HG02610 (cell line): ENCODE measurements at regions not wholly inside any gene's neighbourhood (a gene's known extent, or its start where the extent isn't known, plus 50 kb on each side); places are given as distances from the start of the nearest gene placed in this dataset.

Experiments used
- ATAC-seq: cut with Tn5 transposase; IDR thresholded peaks from one replicate; pipeline ENCODE4 v1.9.1; 2021; ENCODE audit warnings: mild to moderate bottlenecking, moderate library complexity; ENCODE audit not compliant: unreplicated experiment

DNA sequence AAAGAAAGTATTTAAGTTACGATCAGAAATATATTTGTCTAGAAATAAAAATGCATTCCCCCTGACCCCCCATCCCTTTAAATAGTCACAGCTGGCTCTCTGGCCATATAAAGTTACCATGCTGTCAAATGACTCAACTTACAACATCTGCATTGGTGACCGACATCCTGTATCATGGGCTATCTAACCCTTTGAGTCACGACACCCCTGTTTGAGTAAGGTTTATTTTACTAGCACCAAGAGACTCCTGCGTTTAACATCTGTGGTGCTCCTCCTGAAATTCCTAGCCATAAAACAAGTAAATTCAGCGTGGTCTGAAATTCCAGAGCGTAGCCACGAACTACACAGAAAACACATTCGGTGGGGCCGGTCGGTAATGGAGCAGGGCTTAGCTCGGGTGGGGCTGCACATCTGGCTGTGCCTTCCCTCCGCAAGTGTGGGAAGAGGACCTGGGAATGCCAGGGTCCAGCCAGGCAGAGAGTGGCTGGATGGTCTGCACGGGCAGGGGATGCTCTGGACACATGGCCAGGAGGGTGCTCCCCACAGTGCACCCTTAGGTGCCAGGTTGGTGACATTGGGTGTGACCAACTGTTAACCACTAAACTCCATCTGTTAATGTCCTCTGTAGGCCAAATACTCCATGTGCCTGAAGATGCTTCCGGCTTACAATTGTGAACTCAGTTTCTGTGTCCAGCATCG lies 53.0 kb upstream of the CLDN14 start:
- ATAC-seq = no peak

DNA sequence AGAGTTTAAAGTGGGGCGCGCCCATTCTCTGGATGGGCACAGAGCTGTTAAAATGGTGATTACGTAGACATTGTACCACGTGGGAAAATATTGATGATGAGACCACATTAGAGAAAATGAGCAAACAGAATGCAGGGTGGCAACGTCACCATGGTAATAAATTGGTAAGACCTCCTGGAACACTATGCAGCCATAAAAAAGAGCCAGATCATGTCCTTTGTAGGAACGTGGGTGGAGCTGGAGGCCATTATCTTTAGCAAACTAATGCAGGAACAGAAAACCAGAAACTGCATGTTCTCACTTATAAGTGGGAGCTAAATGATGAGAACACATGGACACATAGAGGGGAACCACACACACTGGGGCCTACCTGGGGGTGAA lies 53.5 kb upstream of the CLDN14 start:
- ATAC-seq = no peak

DNA sequence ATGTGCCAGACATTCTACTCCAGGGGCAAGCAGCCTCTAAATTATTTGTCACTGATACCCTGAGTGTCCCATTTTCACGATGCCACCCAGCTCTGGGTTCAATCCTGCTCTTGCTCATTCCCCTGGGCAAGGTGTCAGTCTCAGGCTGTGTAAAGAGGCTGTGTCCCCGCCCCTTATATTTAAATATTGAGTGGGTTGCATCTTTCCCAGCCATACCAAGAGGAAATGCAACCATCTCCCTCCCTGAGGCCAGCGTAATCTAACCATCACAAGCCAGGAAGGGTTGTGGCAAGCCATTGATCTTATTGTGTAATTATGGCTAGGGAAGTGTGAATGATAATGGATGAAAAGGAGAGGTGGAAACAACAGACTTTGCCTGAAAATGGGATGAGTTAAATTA lies 54.7 kb upstream of the CLDN14 start:
- ATAC-seq = no peak

DNA sequence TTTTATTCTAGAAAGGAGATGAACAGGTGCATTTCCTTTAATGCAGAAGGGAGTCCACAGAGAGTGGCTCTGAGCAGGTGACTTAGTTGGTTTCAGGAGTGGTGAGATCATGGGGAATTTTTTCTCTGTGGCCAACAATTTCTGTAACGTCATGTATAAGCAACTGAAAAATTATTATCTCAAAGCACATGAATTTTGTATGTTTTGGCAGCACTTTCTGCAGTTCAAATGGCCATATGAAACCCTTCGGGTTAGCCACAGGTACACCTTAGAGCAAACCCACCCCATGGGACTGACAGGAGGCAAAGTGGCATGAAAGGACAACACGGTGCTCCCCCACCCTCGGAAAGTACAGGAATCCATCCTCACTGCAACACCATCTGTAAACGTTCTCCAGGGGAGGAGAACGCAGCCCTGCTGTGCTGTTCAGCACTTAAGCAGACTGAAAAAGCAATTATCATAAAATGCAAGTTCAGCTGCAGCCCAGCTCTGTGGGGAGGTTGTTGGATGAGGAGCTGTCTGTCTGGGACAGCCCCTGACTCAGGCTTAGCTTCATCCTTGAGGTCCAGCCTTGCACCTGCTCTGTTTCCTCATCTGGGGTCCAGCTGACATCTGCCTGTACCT lies 55.8 kb upstream of the CLDN14 start:
- ATAC-seq = peak; percentile 84

DNA sequence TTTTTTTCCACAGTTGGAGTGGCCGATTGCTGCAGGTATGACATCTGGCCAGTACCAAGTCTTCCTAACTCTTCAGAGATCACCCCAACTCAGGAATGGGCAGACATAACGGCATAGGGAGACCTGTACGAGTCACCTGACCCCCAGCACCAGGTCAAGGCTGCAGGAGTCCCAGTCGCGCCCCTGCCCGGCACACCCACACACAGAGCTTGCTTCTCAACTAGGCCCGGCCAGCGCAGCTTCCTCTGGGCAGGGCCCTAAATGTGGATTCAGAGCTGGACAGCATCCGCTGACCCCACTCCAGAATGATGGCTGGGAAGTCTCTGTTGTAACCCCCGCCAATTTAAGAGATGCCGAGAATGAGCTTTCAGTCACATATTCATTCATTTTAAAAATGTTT lies 58.8 kb upstream of the CLDN14 start:
- ATAC-seq = no peak

DNA sequence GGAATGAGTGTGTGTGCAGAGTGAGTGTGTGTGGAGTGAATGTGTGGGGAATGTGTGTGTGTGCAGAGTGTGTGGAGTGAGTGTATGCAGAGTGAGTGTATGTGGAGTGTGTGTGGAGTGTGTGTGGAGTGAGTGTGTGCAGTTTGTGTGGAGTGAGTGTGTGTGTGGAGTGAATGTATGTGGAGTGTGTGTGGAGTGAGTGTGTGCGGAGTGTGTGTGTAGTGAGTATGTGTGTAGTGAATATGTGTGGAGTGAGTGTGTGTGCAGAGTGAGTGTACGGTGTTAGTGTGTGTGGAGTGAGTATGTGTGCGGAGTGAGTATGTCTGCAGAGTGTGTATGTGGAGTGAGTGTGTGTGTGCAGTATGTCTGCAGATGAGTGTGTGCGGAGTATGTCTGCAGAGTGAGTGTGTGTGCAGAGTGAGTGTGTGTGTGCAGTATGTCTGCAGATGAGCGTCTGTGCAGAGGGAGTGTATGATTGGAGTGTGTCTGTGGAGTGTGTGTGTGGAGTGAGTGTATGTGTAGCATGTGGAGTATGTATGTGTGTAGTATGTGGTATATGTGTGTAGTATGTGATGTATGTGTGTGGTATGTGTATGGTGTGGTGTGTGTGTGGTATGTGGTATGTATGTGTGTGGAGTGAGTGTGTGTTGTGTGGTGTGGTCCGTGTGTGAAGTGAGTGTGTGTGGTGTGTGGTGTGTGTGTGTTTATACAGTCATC lies 59.7 kb upstream of the CLDN14 start:
- no peak for ATAC-seq

DNA sequence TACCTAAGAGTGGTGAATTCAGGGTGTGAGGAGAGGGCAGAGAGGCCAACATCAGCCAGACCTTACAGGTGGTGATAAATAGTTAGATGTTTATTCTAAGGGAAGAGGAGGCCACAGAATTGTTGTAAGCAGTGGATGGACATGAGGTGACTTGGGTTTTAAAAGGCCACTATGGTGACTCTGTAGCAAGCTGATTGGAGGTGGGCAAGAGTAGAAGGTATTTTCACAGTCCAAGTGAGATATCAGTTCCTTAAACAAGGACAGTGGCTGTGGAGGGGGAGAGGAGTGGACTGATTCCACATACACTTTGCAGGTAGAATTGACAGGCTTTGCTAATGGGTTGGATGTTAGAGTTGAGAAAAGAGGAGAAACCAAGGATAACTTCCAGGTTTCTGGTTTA lies 60.8 kb upstream of the CLDN14 start:
- ATAC-seq = no peak

DNA sequence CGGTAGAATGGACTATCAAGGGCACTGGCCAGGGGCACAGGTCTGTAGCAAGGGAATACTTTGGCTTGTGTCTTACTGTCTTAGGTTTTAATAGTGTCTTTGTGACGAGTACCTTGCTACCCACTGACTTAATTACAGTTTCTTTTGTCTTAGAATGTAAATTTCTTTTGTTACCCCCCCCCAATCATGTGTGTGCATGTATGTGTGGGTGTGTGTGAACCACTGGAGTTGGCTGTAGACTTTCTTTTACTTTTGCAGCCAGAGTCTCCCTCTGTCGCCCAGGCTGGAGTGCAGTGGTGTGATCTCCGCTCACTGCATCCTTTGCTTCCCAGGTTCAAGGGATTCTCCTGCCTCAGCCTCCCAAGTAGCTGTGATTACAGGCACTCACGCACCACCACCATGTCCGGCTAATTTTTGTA lies 61.8 kb upstream of the CLDN14 start:
- ATAC-seq = no peak

DNA sequence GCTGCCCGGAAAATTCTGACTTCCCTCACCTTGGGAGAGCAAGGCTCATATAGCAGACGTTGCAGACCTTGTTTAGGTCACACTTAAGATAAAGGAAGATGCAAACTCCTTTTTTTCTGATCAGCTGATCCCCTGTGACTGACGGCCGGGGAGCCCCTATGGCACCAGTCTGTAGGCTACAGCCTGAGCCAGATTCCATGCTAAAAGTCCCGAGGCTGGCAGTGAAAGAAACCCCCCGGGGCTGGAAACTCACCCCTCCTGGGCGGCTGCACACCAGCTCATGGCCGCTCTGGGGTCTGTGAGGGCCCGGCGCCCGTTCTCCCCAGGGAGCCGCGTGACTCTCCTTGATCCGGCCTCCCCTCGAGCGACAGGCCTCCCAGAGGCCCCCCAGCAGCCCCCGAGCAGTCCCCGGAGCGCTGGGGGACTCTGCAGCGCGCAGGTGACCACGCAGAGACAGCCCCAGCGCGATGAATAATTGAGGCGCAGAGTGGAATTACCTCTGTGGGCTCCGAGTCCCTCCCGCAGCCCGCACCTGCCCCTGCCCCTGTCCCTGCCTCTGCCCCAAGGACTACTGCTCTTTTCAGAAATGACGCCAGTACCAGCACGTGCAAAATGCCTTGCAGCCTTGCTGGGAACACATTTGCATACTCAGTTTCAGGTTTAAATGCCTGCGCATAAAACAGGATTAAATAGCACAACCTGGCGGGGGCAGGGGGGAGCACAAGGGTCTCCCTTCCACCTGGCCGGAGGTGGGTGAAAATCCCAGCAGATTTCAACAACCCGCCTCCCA lies 62.6 kb upstream of the CLDN14 start:
- ATAC-seq = peak; percentile 37

DNA sequence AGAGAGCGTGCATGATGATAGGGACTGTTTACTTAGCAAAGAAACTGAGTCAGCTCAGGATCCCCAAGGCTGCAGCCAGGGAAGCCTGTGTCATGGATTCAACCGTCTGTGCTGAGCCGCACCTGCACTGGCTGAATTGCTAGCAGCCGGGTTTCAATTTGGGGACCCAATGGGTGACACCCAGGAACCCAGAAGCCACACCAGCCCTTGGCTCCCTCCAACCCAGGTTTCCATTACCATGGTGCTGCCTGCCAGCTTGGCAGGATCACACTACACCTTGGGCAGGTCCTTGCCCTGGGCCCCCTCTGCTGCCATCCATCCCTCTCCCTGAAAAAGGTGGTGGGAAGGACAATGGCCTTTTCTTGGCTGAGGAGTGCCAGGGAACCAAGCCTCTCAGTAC lies 64.0 kb upstream of the CLDN14 start:
- no peak for ATAC-seq

DNA sequence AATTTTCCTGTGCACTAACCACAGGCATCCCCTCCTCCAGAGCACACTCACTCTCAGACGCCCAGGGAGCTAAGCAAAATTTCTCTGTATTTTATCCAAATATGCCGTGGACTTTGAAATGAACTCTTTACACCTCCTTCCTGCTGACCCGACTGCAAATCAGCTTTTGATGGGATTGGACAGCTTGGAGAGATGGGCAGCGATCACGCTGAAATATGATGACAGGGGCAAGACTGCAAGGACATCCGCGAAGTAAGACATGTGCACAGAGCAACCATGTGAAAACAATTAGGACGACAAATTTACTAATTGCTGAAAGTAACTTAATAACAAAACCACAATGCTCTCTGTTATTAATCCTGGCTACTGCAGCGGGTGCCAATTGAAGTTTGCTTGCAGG lies 64.6 kb upstream of the CLDN14 start:
- ATAC-seq = no peak

DNA sequence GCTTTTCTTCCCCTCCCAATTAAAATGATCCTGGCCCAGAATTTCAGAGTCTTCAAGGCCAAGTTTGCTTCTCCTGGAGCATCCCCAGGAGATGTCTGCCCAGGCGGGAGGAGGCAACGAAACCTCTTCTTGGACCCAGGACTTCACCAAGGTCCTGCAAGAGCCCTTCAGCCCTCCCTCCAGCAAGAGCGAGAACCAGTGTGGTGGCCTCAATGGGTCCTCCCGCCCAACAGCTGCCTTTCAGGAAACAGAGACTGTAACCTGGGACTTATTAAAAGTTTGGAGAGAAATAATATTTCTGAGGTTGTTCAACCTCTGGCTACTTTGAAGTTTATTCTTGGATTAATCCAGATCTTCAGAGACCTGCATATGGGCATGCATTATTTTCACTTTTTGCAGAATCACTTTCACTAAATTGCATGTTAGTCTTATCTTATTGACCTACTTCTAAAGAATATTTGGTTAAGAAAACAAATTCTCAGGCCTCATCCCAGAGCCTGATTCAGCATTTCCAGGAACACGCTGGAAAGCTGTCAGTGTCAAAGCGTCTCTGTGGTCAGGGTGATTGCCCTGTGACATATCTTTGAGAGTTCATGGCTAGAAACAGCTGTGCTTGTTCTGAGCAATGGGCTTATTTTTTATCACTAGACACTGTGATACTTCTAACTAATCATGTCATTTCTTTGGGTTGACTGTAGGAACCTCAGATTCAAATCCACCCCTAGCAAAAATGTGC lies 66.0 kb upstream of the CLDN14 start:
- no peak for ATAC-seq

DNA sequence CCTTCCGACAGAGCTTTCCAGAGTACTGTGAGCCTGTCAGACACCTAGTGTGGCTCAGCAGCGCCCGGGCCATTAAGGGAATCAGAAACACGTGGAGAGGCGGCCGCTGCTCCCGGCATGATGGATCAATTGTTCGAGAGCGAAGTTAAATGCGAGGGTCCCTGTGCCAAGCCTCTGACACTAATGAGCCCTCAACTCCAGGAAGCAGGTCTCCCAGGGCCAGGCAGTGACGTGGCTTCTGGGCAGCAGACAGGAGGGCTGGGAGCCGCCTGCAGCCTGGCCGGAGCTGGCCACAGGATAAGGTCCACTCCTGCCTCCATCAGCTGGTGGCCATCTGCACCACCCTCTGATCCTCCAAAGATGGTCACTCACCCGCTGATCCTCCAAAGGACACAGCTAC lies 67.5 kb upstream of the CLDN14 start:
- no peak for ATAC-seq

DNA sequence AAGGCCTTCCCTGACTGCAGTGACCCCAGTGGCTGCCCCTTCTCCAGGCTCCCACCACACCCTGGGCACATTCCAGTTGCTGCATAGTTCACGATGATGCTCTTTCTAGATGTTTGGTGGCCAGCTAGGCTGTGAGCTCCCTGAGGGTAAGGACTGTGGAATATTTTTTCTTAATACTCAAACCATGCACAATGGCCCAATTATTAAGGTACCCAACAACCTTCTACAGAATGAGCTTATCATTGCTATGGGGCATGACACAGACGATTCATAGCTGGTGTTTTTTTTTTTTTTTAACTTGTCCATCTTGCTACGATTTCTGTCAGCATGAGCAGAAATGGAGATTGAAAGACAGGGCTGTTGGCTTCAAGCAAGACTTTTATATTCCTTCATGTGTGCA lies 68.9 kb upstream of the CLDN14 start:
- ATAC-seq = no peak

DNA sequence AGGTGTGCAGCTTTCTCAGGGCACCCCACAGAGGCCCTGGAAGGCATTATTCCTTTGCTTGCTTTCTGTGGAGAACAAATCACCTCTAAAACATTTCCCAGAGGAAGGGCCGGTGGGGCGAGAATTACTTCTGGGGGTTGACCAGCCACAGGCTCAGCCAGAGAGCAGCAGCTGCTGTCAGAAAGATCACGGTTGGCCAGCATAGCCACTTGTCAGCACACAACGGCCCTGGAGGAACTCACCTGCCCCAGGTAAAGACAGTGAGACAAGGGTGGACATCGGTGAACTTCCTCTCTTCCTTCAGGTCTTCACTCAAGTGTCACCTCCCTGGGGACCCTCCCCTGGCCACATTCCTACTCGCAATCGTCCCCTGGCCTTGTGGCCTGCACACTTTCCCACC lies 69.5 kb upstream of the CLDN14 start:
- ATAC-seq = no peak

DNA sequence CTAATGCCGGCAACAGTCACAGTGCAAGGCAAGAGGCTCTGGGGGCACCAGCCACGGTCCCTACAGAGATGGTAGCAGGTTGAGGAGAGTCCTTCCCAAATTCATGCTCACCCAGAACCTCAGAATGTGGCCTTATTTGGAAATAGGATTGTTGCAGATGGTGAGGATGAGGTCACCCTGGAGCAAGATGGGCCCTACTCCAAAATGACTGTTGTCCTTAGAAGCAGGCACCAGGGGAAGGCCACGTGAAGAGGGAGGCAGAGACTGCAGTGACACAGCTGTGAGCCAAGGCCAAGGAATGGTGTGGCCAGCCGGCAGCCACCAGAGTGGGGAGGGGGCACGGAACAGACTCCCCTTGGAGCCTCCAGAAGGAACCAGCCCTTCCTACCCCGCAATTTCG lies 70.8 kb upstream of the CLDN14 start:
- ATAC-seq = no peak

DNA sequence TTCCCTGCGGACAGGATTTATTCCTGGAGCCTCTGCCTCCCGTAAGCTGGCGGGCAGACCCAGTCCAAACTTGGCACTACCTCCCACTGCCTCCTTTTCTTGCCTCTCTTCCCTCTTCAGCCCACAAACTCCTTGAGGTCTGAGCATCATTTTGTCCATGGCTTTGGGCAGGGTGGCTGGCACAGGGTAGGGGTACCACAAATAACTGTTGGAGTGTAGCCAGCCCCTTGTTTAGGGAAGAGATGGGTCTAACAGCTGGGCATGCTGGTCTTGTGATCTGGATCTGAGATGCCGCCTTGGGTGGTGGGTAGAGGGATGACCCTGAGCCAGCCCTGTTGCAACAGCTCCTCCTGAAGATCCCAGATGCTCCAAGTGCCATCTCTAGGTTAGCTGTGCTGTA lies 71.4 kb upstream of the CLDN14 start:
- no peak for ATAC-seq

DNA sequence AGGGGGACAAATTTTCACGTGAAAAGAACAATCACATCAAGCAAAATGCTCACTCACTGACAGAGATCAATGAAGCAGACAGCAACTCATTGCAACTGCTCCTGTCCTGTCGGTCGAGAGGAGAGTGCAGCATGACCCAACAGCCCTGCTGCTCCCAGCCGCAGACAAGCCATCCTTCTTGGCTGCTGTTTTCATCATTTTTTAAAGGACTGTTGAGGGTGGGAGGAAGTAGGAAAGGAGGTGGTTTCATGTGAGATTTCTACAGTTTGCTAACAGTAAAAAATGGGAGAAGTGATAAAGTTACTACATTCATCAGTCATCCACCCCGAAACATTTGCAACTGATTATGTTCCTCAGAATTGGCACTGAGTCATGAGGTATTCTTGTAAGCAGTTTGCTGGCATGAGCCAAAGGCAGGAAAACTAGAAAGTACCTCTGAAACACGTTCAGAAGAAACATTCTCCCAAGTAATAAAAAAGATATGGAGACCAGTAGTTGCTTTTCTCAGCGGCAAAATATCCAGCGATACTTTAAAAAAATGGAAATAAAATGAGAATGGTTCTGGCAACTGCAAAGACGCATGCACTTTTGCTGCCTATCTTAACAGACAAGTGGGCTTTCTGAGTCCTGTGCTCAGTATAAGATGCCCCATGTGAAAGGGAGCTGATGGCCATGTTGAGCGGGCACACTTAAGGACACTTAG lies 72.0 kb upstream of the CLDN14 start:
- no peak for ATAC-seq

DNA sequence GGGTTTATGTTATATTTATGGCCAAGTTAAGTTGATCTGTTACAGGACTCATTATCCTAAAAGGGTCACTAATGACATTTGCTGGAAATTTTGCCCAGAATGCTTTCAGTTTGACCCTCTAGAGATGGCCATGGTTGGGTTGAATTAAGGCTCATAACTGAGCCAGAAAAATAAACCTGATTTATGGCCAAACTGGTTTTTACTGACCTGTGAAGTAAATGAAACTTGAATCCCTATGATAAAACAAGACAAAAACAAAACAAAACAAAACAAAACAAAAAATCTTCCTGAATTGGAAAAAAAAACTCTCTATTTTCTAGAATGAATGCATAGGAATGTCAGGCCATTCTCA lies 72.5 kb upstream of the CLDN14 start:
- no peak for ATAC-seq

DNA sequence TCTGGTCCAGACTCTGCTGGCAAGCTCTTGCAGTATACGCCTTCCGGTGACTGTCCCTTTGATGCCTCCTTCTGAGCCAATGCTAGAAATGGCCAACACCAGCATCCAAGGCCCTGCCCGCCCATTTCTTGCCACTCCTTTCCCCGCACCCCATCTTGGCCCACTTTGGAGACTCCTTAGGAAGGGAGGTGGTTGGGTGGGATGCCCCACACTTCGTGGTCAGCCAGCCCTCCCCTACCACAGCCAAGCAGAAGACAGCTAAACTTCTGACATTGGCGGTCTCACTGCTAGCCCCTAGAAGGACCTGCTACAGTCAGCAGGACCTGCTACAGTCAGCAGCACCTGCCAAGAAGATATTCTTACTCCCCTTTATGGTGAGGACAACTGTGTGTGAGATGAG lies 73.5 kb upstream of the CLDN14 start:
- ATAC-seq = no peak
